MCF 10A (cell line): ENCODE measurements at regions not wholly inside any gene's neighbourhood (a gene's known extent, or its start where the extent isn't known, plus 50 kb on each side); places are given as distances from the start of the nearest gene placed in this dataset.

ENCODE experiments used
- BruUV-seq: library from RNA; stranded (reverse); fragments of 400-500 nt; replicated peaks from 2 replicates; lab custom pipeline; 2021; lab: Mats Ljungman, UMichigan
- CTCF ChIA-PET: fragments of 300-600 bp; sonication (Branson Sonifier 250); formaldehyde crosslinking; extraction: SDS; loops from one replicate; lab custom pipeline; 2021; ENCODE audit warnings: antibody characterized with exemption, inconsistent platforms; lab: Yijun Ruan, JAX
- POLR2A ChIA-PET: fragments of 300-600, 350-650 bp; sonication (Branson Sonifier 250); formaldehyde crosslinking; extraction: SDS; loops from one replicate; lab custom pipeline; 2020; ENCODE audit warnings: antibody characterized with exemption, inconsistent platforms; lab: Yijun Ruan, JAX
- DNase-seq: peaks from one replicate; pipeline ENCODE4 v3.0.0-alpha.2; 2018; ENCODE audit not compliant: unreplicated experiment
- H3K27ac Mint-ChIP-seq: one replicate; pipeline ENCODE4 v1.8.0; 2022; ENCODE audit warnings: mild to moderate bottlenecking, low read depth, mixed read lengths; ENCODE audit not compliant: unreplicated experiment
- H3K27me3 Mint-ChIP-seq: one replicate; pipeline ENCODE4 v1.8.0; 2022; ENCODE audit warnings: mixed read lengths; ENCODE audit not compliant: insufficient read depth, unreplicated experiment
- H3K36me3 Mint-ChIP-seq: one replicate; pipeline ENCODE4 v1.8.0; 2022; ENCODE audit warnings: mild to moderate bottlenecking, moderate library complexity, mixed read lengths; ENCODE audit not compliant: insufficient read depth, unreplicated experiment
- H3K4me1 Mint-ChIP-seq: one replicate; pipeline ENCODE4 v1.8.0; 2022; ENCODE audit warnings: mixed read lengths; ENCODE audit not compliant: insufficient read depth, unreplicated experiment
- H3K4me3 Mint-ChIP-seq: one replicate; pipeline ENCODE4 v1.8.0; 2022; ENCODE audit warnings: mild to moderate bottlenecking, moderate library complexity, mixed read lengths; ENCODE audit not compliant: unreplicated experiment
- H3K9me3 Mint-ChIP-seq: one replicate; pipeline ENCODE4 v1.8.0; 2022; ENCODE audit warnings: mixed read lengths; ENCODE audit not compliant: unreplicated experiment
- intact Hi-C: fragments of 100-400 bp; cut with micrococcal nuclease; formaldehyde crosslinking; loops from 2 replicates; pipeline ENCODE4 v1.14.1; 2022
- TF ChIP-seq, protein P1 (sequence below): fragments of 200-600 bp; IDR thresholded peaks from one replicate; pipeline ENCODE4 v1.8.0; 2022; ENCODE audit warnings: antibody characterized with exemption, mild to moderate bottlenecking; ENCODE audit not compliant: unreplicated experiment

DNA sequence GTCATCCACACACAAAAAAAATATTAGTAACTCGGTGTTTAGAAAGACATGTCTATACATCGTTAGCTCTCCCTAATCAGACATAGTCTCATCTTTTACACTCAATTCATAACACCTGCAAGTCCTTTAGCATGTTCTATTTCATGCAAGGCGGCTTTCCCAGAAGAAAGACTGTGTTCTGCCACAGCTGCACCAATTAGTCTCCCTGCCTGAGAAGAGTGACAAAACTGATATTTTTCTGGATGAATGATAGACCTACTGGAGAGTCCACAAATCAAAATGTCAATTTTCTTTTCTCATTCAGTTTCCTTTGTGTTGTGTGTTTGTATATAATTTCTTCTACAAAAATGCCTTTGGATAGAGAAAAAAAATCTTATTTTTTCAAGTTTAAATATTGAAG is 435.8 kb upstream of the EPHA3 start:
- Mint-ChIP-seq H3K27ac (no peak overlapping the region), H3K27me3 (no peaks in the 10 kb centered on the region), H3K4me1 (no peaks in the 10 kb centered on the region), H3K4me3 (no peak overlapping the region), H3K36me3 (no peaks in the 10 kb centered on the region), H3K9me3 (no peaks in the 10 kb centered on the region)
- TF ChIP-seq, protein P1, sequence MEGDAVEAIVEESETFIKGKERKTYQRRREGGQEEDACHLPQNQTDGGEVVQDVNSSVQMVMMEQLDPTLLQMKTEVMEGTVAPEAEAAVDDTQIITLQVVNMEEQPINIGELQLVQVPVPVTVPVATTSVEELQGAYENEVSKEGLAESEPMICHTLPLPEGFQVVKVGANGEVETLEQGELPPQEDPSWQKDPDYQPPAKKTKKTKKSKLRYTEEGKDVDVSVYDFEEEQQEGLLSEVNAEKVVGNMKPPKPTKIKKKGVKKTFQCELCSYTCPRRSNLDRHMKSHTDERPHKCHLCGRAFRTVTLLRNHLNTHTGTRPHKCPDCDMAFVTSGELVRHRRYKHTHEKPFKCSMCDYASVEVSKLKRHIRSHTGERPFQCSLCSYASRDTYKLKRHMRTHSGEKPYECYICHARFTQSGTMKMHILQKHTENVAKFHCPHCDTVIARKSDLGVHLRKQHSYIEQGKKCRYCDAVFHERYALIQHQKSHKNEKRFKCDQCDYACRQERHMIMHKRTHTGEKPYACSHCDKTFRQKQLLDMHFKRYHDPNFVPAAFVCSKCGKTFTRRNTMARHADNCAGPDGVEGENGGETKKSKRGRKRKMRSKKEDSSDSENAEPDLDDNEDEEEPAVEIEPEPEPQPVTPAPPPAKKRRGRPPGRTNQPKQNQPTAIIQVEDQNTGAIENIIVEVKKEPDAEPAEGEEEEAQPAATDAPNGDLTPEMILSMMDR, result no peak
- DNase-seq, result no peak
- no TSS peak for BruUV-seq
- ChIA-PET POLR2A (interaction anchor here (0.7 kb wide), 1 partner anchor 9 kb away, joined by 3 read pairs; no protein-coding TSS in a partner anchor), CTCF (no interaction called here)
- intact Hi-C loops, result no loop called here

DNA sequence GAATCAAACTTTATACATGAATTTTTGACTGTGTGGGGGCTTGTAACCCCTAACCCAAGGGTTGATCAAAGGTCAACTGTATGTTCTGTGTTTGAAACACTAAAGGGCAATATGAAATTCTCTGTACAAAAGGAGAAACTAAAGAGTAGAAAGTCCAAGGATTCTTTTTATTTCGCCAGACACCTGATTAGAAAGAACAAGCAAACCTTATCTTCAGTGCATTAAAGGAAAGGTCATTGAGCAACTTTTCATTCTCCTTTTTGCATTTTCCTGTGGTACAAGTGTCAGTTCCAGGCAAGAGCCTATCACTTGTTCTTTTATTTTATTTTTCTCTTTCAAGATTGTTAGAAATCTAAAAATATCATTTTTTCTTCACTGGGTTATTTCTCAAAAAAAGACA is 430.1 kb upstream of the EPHA3 start:
- no peaks in the 10 kb centered on the region for H3K27me3 Mint-ChIP-seq
- intact Hi-C loops, result no loop called here
- no peak for DNase-seq
- H3K27ac Mint-ChIP-seq, result no peak overlapping the region
- no peaks in the 10 kb centered on the region for H3K4me1 Mint-ChIP-seq
- no peaks in the 10 kb centered on the region for H3K36me3 Mint-ChIP-seq
- no peak overlapping the region for H3K4me3 Mint-ChIP-seq
- no TSS peak for BruUV-seq
- TF ChIP-seq, protein P1, result no peak
- ChIA-PET POLR2A (no interaction called here), CTCF (no interaction called here)
- no peaks in the 10 kb centered on the region for H3K9me3 Mint-ChIP-seq

DNA sequence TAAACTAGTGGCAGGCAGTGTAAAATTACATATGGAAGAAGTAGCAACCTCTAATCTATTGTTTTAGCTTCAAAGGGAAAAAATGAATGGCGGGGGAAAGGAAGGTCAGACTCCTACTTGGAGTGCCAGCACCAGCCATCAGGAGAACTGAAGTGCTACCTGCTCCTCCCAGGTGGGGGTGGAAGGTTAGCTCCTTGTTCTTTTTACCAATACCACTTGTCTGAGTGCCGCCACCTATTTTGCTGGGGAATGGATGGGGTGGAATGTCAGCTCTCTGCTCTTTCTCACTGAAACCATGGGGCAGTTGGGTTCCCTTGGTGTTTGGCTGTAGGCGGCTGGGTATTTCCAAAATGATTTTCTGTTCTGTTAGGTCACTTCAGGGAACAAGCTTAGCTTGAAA is 428.7 kb upstream of the EPHA3 start:
- DNase-seq, result no peak
- Mint-ChIP-seq H3K9me3 (no peaks in the 10 kb centered on the region), H3K27me3 (no peaks in the 10 kb centered on the region), H3K27ac (no peak overlapping the region), H3K4me3 (no peak overlapping the region), H3K4me1 (no peaks in the 10 kb centered on the region), H3K36me3 (no peaks in the 10 kb centered on the region)
- BruUV-seq, result no TSS peak
- CTCF ChIA-PET, result no interaction called here
- intact Hi-C loops, result no loop called here
- POLR2A ChIA-PET, result interaction anchor here (0.6 kb wide), 1 partner anchor 802 kb away, joined by 3 read pairs; no protein-coding TSS in a partner anchor
- TF ChIP-seq, protein P1, result no peak

DNA sequence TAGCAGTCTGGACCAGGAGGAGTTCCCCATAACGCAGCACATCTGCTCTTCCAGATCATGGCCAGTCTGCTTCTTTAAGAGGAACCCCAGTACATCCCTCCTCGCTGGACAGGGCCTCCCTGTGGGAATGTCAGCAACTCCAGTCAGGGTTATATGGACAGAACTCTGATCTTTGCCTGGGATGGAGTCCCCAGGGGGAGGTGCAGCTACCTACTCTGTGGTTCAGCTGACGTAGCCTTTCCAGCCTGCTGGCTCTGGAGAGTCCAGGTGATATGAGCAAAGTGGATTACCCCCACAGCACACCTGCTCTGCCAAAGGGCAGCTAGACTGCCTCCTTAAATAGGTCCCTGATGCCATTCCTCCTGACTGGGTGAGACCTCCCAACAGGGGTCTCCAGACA is 417.1 kb upstream of the EPHA3 start:
- no peaks in the 10 kb centered on the region for H3K4me1 Mint-ChIP-seq
- H3K27me3 Mint-ChIP-seq, result no peaks in the 10 kb centered on the region
- POLR2A ChIA-PET, result no interaction called here
- H3K9me3 Mint-ChIP-seq, result peaks cover 9% of the 10 kb centered on the region
- no peak overlapping the region for H3K4me3 Mint-ChIP-seq
- CTCF ChIA-PET, result no interaction called here
- no peak for DNase-seq
- H3K36me3 Mint-ChIP-seq, result no peaks in the 10 kb centered on the region
- H3K27ac Mint-ChIP-seq, result no peak overlapping the region
- TF ChIP-seq, protein P1, result no peak
- no TSS peak for BruUV-seq
- intact Hi-C loops, result no loop called here
